HFFc6 (cell line): ENCODE measurements at regions not wholly inside any gene's neighbourhood (a gene's known extent, or its start where the extent isn't known, plus 50 kb on each side); places are given as distances from the start of the nearest gene placed in this dataset.
A peak's percentile ranks its signal among the peaks of the same experiment; 100 is the strongest.
"Not testable (repeated sequence)": the region's sequence is repeated elsewhere in the genome, so short reads cannot be mapped to it uniquely, and the experiment has no call there.

Experiments used
- DNase-seq: peaks from one replicate; pipeline ENCODE4 v3.0.0-alpha.2; 2018
- H3K27ac Mint-ChIP-seq: 2 replicates; pipeline ENCODE4 v1.8.0; 2020; ENCODE audit warnings: mild to moderate bottlenecking, mixed read lengths
- H3K27me3 Mint-ChIP-seq: 2 replicates; pipeline ENCODE4 v1.8.0; 2021; ENCODE audit warnings: mild to moderate bottlenecking, moderate library complexity, mixed read lengths; ENCODE audit not compliant: insufficient read depth
- H3K36me3 Mint-ChIP-seq: 2 replicates; pipeline ENCODE4 v1.8.0; 2021; ENCODE audit warnings: low read depth, mixed read lengths
- H3K4me1 Mint-ChIP-seq: 2 replicates; pipeline ENCODE4 v1.8.0; 2020; ENCODE audit warnings: low read depth, mixed read lengths
- H3K4me3 Mint-ChIP-seq: 2 replicates; pipeline ENCODE4 v1.8.0; 2020; ENCODE audit warnings: mild to moderate bottlenecking, moderate library complexity, mixed read lengths
- H3K9me3 Mint-ChIP-seq: 2 replicates; pipeline ENCODE4 v1.8.0; 2020; ENCODE audit warnings: mild to moderate bottlenecking, mixed read lengths
- CTCF ChIP-seq: fragments of 200-600 bp; sonication (generic); IDR thresholded peaks from 2 replicates; pipeline ENCODE4 v1.5.0; 2021; ENCODE audit warnings: antibody characterized with exemption, mild to moderate bottlenecking

GRCh38 chr10:3319811-3320226, 147.2 kb upstream of the PITRM1 start:
- H3K27me3 Mint-ChIP-seq: peaks cover 6% of the 10 kb centered on the region; the same call in 1 of the 2 replicates
- H3K9me3 Mint-ChIP-seq: peaks cover 7% of the 10 kb centered on the region
- no peak overlapping the region for H3K27ac Mint-ChIP-seq
- H3K36me3 Mint-ChIP-seq: peaks cover 16% of the 10 kb centered on the region
- TF ChIP-seq CTCF: no peak
- H3K4me1 Mint-ChIP-seq: peaks cover 14% of the 10 kb centered on the region
- H3K4me3 Mint-ChIP-seq: no peak overlapping the region
- DNase-seq: no peak

- not testable (repeated sequence) for H3K4me1 Mint-ChIP-seq, H3K4me3 Mint-ChIP-seq, H3K27ac Mint-ChIP-seq, H3K9me3 Mint-ChIP-seq, DNase-seq, H3K27me3 Mint-ChIP-seq
- H3K36me3 Mint-ChIP-seq: peaks cover 16% of the 10 kb centered on the region
Observed at GRCh38 chr10:3318480-3318807, 145.9 kb upstream of the PITRM1 start.

GRCh38 chr10:3317553-3318479, 145.2 kb upstream of the PITRM1 start:
- H3K9me3 Mint-ChIP-seq, H3K4me3 Mint-ChIP-seq, H3K27ac Mint-ChIP-seq, H3K4me1 Mint-ChIP-seq, DNase-seq, H3K27me3 Mint-ChIP-seq: not testable (repeated sequence)
- H3K36me3 Mint-ChIP-seq: peaks cover 16% of the 10 kb centered on the region

GRCh38 chr10:3314445-3315085, 142.0 kb upstream of the PITRM1 start:
- DNase-seq, H3K36me3 Mint-ChIP-seq, H3K4me3 Mint-ChIP-seq, H3K4me1 Mint-ChIP-seq, H3K27me3 Mint-ChIP-seq, H3K9me3 Mint-ChIP-seq: not testable (repeated sequence)
- peak overlapping the region; percentile 22 for H3K27ac Mint-ChIP-seq

- not testable (repeated sequence) for H3K4me1 Mint-ChIP-seq, H3K27me3 Mint-ChIP-seq, H3K36me3 Mint-ChIP-seq, H3K4me3 Mint-ChIP-seq, H3K9me3 Mint-ChIP-seq
- H3K27ac Mint-ChIP-seq: peak overlapping the region; percentile 22
- peak; percentile 54 for DNase-seq
Observed at GRCh38 chr10:3313784-3314444, 141.3 kb upstream of the PITRM1 start.

GRCh38 chr10:3312403-3312940, 139.9 kb upstream of the PITRM1 start:
- peaks cover 6% of the 10 kb centered on the region; the same call in 1 of the 2 replicates for H3K4me1 Mint-ChIP-seq
- H3K27me3 Mint-ChIP-seq: peaks cover 12% of the 10 kb centered on the region
- peaks cover 9% of the 10 kb centered on the region; the same call in 1 of the 2 replicates for H3K9me3 Mint-ChIP-seq
- TF ChIP-seq CTCF: no peak
- no peak for DNase-seq
- no peak overlapping the region for H3K4me3 Mint-ChIP-seq
- no peak overlapping the region for H3K27ac Mint-ChIP-seq
- peaks cover 9% of the 10 kb centered on the region for H3K36me3 Mint-ChIP-seq

- no peak overlapping the region for H3K4me3 Mint-ChIP-seq
- peaks cover 8% of the 10 kb centered on the region; the same call in 1 of the 2 replicates for H3K36me3 Mint-ChIP-seq
- peaks cover 25% of the 10 kb centered on the region for H3K27me3 Mint-ChIP-seq
- H3K4me1 Mint-ChIP-seq: peaks cover 6% of the 10 kb centered on the region; the same call in 1 of the 2 replicates
- H3K27ac Mint-ChIP-seq: no peak overlapping the region
- TF ChIP-seq CTCF: no peak
- H3K9me3 Mint-ChIP-seq: peaks cover 9% of the 10 kb centered on the region; the same call in 1 of the 2 replicates
- DNase-seq: no peak
Observed at GRCh38 chr10:3310016-3310784, 137.6 kb upstream of the PITRM1 start.
